ENCODE measurements at regions not wholly inside any gene's neighbourhood (a gene's known extent, or its start where the extent isn't known, plus 50 kb on each side); places are given as distances from the start of the nearest gene placed in this dataset.
A peak's percentile ranks its signal among the peaks of the same experiment; 100 is the strongest.

- no peak for DNase-seq
Measured at GRCh38 chr15:69577397-69577796, 124.8 kb downstream of the RPLP1 start.

GRCh38 chr15:69578252-69578651, 125.6 kb downstream of the RPLP1 start:
- DNase-seq, result no peak

GRCh38 chr15:69578787-69579583, 126.4 kb downstream of the RPLP1 start:
- no peak for DNase-seq

- DNase-seq, result no peak
Measured at GRCh38 chr15:69579950-69580618, 127.5 kb downstream of the RPLP1 start.

GRCh38 chr15:69583626-69584025, 131.0 kb downstream of the RPLP1 start:
- no peak for DNase-seq

GRCh38 chr15:69585937-69586336, 133.3 kb downstream of the RPLP1 start:
- DNase-seq, result no peak

GRCh38 chr15:69586721-69587120, 134.1 kb downstream of the RPLP1 start:
- DNase-seq, result no peak

- DNase-seq, result no peak
Measured at GRCh38 chr15:69587723-69588426, 135.3 kb downstream of the RPLP1 start.

- DNase-seq, result no peak
Measured at GRCh38 chr15:69590201-69590710, 137.6 kb downstream of the RPLP1 start.

GRCh38 chr15:69590932-69591524, 138.4 kb downstream of the RPLP1 start:
- DNase-seq, result no peak

- DNase-seq, result no peak
Measured at GRCh38 chr15:69591905-69592508, 139.4 kb downstream of the RPLP1 start.

GRCh38 chr15:69592954-69593353, 140.3 kb downstream of the RPLP1 start:
- no peak for DNase-seq

- no peak for DNase-seq
Measured at GRCh38 chr15:69593488-69593887, 140.9 kb downstream of the RPLP1 start.

- DNase-seq, result peak; percentile 61
Measured at GRCh38 chr15:69593981-69594966, 141.7 kb downstream of the RPLP1 start.

- no peak for DNase-seq
Measured at GRCh38 chr15:69595009-69595791, 142.6 kb downstream of the RPLP1 start.

GRCh38 chr15:69597061-69597592, 144.5 kb downstream of the RPLP1 start:
- no peak for DNase-seq

- no peak for DNase-seq
Measured at GRCh38 chr15:69599271-69599670, 146.7 kb downstream of the RPLP1 start.

- DNase-seq, result no peak
Measured at GRCh38 chr15:69600556-69601085, 148.0 kb downstream of the RPLP1 start.

- no peak for DNase-seq
Measured at GRCh38 chr15:69601711-69602504, 149.3 kb downstream of the RPLP1 start.

All from fibroblast of skin of abdomen (primary cell).